ENCODE measurements at regions not wholly inside any gene's neighbourhood (a gene's known extent, or its start where the extent isn't known, plus 50 kb on each side); places are given as distances from the start of the nearest gene placed in this dataset.
"Not testable (repeated sequence)": the region's sequence is repeated elsewhere in the genome, so short reads cannot be mapped to it uniquely, and the experiment has no call there.

- no peak for FAIRE-seq
Measured at GRCh38 chr21:14677639-14678179, 131.6 kb upstream of the SAMSN1 start.

GRCh38 chr21:14677013-14677412 is 130.9 kb upstream of the SAMSN1 start:
- FAIRE-seq, result no peak

DNA sequence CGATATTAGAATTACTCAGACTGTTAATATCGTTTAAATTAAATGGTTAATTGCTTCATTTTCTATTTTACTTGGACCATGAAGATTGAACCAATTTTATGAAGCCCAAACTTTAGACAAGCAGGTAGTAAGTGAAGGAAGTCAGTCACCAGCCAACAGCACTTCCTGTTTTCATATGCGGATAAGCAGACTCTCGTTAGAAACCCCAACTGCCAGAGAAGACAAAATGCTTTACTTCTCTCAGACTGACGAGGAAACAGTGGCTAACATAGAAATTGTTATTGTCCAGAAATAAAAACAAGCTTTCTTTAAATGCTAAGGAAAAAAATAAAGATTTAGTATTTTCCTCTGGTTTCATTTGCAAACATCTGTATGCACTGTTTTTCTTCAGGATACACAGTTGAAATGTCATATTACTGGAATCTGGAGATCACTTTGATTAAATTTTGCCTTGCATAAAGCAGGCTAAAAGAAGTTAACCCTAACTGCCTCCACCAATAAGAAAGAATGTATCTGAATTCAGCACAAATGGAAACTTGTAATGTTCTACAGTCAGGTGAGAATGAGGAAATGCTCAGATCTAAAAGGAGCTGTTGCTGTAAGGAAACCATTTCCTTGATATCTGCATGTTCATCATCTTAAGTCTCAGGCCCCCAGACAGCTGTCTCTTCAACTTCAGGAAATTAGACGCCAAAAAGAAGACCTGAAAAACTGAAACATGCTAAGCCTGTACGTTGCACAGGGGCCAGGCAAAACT is 129.8 kb upstream of the SAMSN1 start:
- no peak for FAIRE-seq

DNA sequence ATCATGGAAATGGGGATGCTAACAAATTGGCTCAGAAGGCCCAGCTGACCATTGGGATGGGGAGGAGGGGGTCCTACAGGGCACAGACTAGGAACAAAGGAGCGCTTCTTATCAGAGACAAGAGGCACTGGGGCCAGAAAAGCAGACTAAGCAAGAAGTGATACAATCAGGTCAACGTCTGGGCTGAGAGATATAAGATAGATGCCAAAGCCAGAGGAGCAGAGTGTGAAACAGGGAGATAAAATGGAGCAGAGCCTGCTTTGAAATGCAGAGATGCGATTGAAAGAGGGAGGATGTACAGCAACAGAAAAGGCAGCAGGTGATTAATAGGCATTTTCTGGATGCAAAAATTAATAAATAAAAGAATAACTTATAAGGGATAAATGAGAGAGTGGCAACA is 127.5 kb upstream of the SAMSN1 start:
- no peak for FAIRE-seq

DNA sequence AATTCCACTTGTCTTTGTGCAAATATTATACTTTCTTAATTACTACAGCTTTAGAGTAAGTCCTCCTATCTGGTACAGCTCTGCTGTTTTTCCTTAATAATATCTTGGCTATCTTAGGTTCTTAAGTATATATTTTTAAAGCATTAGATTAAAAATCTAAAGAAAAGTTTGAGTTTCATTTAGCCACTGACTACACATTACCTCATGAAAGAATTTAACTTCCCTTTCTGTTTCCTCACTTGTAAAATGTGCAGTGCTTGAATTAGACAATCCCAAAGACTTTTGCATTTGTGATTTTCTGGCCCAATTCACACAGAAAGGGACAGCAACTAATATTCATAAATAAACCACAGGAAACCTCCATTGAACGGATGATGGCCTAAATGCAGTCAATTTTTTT is 126.4 kb upstream of the SAMSN1 start:
- no peak for FAIRE-seq

- FAIRE-seq, result no peak
Measured at GRCh38 chr21:14670409-14670808, 124.3 kb upstream of the SAMSN1 start.

- FAIRE-seq, result not testable (repeated sequence)
Measured at GRCh38 chr21:14669092-14669491, 123.0 kb upstream of the SAMSN1 start.

GRCh38 chr21:14657241-14658008 is 111.3 kb upstream of the SAMSN1 start:
- FAIRE-seq, result no peak

- no peak for FAIRE-seq
Measured at GRCh38 chr21:14646893-14647292, 100.8 kb upstream of the SAMSN1 start.

- FAIRE-seq, result no peak
Measured at GRCh38 chr21:14645702-14646101, 99.6 kb upstream of the SAMSN1 start.

- peak; percentile 48 for FAIRE-seq
Measured at GRCh38 chr21:14632359-14632758, 86.2 kb upstream of the SAMSN1 start.

DNA sequence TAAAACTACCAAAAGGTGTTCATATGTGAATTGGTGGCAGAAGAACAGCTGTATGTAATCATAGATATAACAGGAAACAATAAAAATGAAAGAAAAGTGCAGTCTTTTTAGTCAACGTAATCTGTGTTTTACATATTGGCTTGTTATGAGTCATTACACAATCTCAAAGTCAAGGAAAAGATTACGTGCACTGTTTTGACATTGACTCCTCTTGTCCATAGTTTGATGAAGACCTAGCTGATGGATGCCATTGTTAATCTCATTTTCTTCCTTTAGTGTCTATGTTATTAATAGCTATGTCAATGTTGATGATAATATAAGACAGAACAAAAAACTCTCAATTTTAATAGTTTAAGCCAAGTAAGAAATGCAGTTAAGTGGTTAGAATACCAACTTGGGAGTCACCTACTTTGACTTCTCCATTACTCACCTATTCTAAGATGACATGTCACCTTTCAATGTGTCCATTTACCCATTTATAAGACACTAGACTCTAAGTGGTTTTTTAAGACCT is 84.5 kb upstream of the SAMSN1 start:
- FAIRE-seq, result no peak

- FAIRE-seq, result no peak
Measured at GRCh38 chr21:14629461-14629860, 83.3 kb upstream of the SAMSN1 start.

GRCh38 chr21:14623079-14623478 is 77.0 kb upstream of the SAMSN1 start:
- FAIRE-seq, result not testable (repeated sequence)

GRCh38 chr21:14620152-14620551 is 74.0 kb upstream of the SAMSN1 start:
- no peak for FAIRE-seq

- FAIRE-seq, result no peak
Measured at GRCh38 chr21:14617871-14618270, 71.8 kb upstream of the SAMSN1 start.

DNA sequence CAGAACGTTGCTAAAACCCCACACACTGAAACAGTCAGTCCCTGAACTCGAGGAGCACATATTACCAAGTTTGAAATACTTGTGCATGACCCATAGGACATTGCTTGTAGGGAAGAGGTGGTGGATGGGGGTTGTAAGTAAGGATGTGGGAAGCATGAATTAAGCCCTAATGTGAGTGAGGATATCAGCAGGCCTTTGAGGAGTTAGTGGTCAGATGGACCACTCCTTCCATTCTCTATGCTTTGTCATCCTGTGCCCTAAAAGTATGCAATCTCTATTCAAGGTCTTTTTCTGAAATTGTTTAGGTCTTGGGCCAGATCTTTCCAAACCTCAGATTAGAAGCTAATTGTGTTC is 70.9 kb upstream of the SAMSN1 start:
- no peak for FAIRE-seq

DNA sequence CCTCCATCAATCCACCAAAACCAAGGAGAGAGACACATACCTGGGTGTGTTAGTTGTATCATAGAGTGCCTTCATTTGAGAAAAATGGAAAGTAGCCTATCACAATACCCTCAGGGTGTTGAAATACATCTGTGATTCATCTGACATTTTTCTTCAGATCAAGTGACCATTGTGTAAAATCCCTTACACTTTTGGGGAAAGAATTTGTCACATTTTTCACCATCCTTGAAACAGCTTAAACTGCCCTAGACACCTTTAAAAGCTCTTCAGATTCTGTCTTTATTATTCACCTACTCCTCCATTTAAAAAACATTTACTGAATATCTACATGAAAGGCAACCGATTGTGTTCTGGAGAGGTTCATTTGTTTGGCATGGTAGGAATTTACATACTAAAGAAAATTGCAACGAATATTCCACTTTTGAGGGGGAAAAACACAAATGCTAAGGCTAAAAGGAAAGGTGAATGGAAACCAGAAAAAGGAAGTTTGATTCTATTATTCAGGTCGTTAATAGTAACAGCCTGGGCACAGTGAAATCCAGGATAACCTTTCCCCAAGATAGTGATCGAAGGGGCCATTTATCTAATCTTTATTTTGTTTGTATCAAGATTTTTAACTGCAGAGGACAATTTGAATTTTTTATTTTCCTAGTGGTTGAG is 70.4 kb upstream of the SAMSN1 start:
- no peak for FAIRE-seq

DNA sequence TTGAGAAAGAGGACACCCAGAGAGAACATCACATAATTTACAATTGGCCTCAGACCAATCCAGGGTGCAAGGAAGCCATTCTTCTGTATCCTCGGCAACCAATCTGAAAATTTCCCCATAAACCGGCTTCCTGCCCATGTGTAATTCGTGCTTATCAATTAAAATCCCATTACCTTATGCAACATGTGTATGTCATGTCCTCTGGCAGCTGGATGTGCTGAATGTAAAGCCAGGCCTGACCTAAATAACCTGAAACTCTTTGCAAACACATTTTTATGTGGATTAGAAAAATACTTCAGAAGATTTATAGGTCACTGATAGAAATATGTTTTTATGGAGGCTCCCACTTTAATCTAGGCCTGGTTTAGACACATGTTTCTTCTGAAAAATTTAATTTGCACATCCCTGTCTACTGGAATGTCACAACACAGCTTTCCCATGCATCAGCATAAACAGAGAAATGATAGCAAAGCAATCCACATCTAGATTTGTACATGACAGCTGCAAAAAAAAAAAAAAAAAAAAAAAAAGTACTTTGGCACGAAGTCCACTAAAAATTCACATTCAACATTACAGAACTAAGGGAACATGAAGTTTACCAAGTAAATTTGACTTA is 69.4 kb upstream of the SAMSN1 start:
- no peak for FAIRE-seq

- no peak for FAIRE-seq
Measured at GRCh38 chr21:14614287-14614686, 68.2 kb upstream of the SAMSN1 start.

GRCh38 chr21:14613486-14614224 is 67.5 kb upstream of the SAMSN1 start:
- peak; percentile 59 for FAIRE-seq

GRCh38 chr21:14610119-14610518 is 64.0 kb upstream of the SAMSN1 start:
- not testable (repeated sequence) for FAIRE-seq
